ENCODE measurements at regions not wholly inside any gene's neighbourhood (a gene's known extent, or its start where the extent isn't known, plus 50 kb on each side); places are given as distances from the start of the nearest gene placed in this dataset.

DNA sequence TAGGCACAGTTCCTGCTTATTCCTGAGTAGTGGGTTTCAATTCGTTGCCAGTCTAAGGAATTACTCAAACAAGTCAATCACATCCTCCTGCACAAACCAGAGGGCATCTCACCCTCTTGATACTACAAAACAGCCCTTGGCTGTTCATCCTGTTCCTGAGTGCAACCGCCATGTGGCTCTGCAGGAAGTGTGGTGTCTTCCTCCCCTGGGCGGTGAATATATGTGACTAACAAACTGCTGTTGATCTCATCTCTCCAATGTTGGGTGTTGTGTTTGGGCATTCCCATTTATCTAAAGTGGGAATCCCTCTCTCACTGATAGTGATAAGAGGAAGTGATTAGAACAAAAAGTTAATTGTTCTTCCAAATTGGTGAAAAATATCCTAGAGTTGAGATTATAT, 163.0 kb downstream of the TBX18 start:
- TF ChIP-seq, protein P1, sequence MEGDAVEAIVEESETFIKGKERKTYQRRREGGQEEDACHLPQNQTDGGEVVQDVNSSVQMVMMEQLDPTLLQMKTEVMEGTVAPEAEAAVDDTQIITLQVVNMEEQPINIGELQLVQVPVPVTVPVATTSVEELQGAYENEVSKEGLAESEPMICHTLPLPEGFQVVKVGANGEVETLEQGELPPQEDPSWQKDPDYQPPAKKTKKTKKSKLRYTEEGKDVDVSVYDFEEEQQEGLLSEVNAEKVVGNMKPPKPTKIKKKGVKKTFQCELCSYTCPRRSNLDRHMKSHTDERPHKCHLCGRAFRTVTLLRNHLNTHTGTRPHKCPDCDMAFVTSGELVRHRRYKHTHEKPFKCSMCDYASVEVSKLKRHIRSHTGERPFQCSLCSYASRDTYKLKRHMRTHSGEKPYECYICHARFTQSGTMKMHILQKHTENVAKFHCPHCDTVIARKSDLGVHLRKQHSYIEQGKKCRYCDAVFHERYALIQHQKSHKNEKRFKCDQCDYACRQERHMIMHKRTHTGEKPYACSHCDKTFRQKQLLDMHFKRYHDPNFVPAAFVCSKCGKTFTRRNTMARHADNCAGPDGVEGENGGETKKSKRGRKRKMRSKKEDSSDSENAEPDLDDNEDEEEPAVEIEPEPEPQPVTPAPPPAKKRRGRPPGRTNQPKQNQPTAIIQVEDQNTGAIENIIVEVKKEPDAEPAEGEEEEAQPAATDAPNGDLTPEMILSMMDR (IDR thresholded peaks at IDR 0.05) = no peak
- TF ChIP-seq EP300 (IDR thresholded peaks at IDR 0.05) (no peak), POLR2A (IDR thresholded peaks at IDR 0.05) (no peak), POLR2AphosphoS5 (IDR thresholded peaks at IDR 0.05) (no peak)

Measured in gastroesophageal sphincter (tissue), 3 donors.